Cardiac muscle cell (in vitro differentiated cells and primary cell): ENCODE measurements at regions not wholly inside any gene's neighbourhood (a gene's known extent, or its start where the extent isn't known, plus 50 kb on each side); places are given as distances from the start of the nearest gene placed in this dataset.

ENCODE experiments used
- DNase-seq, 2 donors: peaks; one replicate each; pipeline versions ENCODE4 v3.0.0 to v3.0.0-alpha.2; 2010 to 2017; ENCODE audit warnings: low read depth in 1 of 2, low spot score in 1 of 2
- H3K27ac ChIP-seq: fragments of 200-600 bp; sonication (generic); 2 replicates; pipeline ENCODE4 v1.5.1; 2016
- H3K27me3 ChIP-seq: fragments of 200-600 bp; sonication (generic); 2 replicates; pipeline ENCODE4 v1.6.0; 2016; ENCODE audit warnings: control low read depth
- H3K36me3 ChIP-seq: fragments of 200-600 bp; sonication (generic); 2 replicates; pipeline ENCODE4 v1.5.1; 2016; ENCODE audit warnings: control low read depth
- H3K4me1 ChIP-seq: fragments of 200-600 bp; sonication (generic); 2 replicates; pipeline ENCODE4 v1.8.1; 2017; ENCODE audit warnings: low read depth, mild to moderate bottlenecking, mixed run types
- H3K4me3 ChIP-seq: fragments of 200-600 bp; sonication (generic); 2 replicates; pipeline ENCODE4 v1.5.1; 2016; ENCODE audit warnings: mild to moderate bottlenecking
- H3K9me3 ChIP-seq: fragments of 200-600 bp; sonication (generic); 2 replicates; pipeline ENCODE4 v1.5.1; 2017; ENCODE audit warnings: low read depth, mild to moderate bottlenecking, control low read depth
- TF ChIP-seq, protein P1 (sequence below): IDR thresholded peaks from 2 replicates; pipeline ENCODE4 v1.5.1; 2012; ENCODE audit warnings: low read depth, mild to moderate bottlenecking, low read length

- Histone ChIP-seq H3K9me3 (no peaks in the 10 kb centered on the region), H3K36me3 (no peaks in the 10 kb centered on the region), H3K27ac (no peak overlapping the region), H3K4me3 (no peak overlapping the region), H3K4me1 (no peaks in the 10 kb centered on the region), H3K27me3 (no peaks in the 10 kb centered on the region)
- no peak for DNase-seq
- TF ChIP-seq, protein P1, sequence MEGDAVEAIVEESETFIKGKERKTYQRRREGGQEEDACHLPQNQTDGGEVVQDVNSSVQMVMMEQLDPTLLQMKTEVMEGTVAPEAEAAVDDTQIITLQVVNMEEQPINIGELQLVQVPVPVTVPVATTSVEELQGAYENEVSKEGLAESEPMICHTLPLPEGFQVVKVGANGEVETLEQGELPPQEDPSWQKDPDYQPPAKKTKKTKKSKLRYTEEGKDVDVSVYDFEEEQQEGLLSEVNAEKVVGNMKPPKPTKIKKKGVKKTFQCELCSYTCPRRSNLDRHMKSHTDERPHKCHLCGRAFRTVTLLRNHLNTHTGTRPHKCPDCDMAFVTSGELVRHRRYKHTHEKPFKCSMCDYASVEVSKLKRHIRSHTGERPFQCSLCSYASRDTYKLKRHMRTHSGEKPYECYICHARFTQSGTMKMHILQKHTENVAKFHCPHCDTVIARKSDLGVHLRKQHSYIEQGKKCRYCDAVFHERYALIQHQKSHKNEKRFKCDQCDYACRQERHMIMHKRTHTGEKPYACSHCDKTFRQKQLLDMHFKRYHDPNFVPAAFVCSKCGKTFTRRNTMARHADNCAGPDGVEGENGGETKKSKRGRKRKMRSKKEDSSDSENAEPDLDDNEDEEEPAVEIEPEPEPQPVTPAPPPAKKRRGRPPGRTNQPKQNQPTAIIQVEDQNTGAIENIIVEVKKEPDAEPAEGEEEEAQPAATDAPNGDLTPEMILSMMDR, result no peak
Observed at GRCh38 chr1:194654956-194655355, 1468.5 kb upstream of the B3GALT2 start.

GRCh38 chr1:194653385-194653784, 1467.0 kb upstream of the B3GALT2 start:
- Histone ChIP-seq H3K27me3 (no peaks in the 10 kb centered on the region), H3K4me1 (no peaks in the 10 kb centered on the region), H3K9me3 (no peaks in the 10 kb centered on the region), H3K4me3 (no peak overlapping the region), H3K36me3 (no peaks in the 10 kb centered on the region), H3K27ac (no peak overlapping the region)
- no peak for DNase-seq
- TF ChIP-seq, protein P1, result no peak

DNA sequence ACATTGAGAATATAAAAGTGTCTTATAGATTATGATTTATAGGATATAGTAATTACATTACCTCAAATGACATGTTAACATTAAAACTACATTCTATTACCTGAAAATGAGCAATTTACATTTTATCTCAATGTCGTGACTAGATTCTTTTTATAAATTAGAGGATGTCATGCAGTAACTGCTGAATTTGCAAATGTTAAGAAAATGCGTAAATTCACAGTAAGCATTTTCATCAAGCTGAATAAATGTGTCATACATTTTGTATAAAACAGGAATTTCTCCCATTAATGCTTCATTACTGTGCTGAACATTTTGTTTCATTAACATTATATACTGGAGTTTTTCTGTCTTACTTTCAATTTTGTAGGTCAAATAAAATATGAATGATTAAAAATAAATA, 1460.7 kb upstream of the B3GALT2 start:
- Histone ChIP-seq H3K36me3 (no peaks in the 10 kb centered on the region), H3K27ac (no peak overlapping the region), H3K4me1 (no peaks in the 10 kb centered on the region), H3K27me3 (no peaks in the 10 kb centered on the region), H3K4me3 (no peak overlapping the region), H3K9me3 (no peaks in the 10 kb centered on the region)
- TF ChIP-seq, protein P1, result no peak
- no peak for DNase-seq

GRCh38 chr1:194644528-194644927, 1458.1 kb upstream of the B3GALT2 start:
- Histone ChIP-seq H3K4me3 (no peak overlapping the region), H3K27ac (no peak overlapping the region)
- TF ChIP-seq, protein P1, result no peak

GRCh38 chr1:194640322-194640721, 1453.9 kb upstream of the B3GALT2 start:
- no peak overlapping the region for H3K27ac ChIP-seq
- H3K36me3 ChIP-seq, result no peaks in the 10 kb centered on the region
- H3K27me3 ChIP-seq, result no peaks in the 10 kb centered on the region
- no peaks in the 10 kb centered on the region for H3K9me3 ChIP-seq
- H3K4me3 ChIP-seq, result no peak overlapping the region
- TF ChIP-seq, protein P1, result no peak
- no peaks in the 10 kb centered on the region for H3K4me1 ChIP-seq
- DNase-seq, result no peak

More at GRCh38 chr1:194644528-194644927, 1458.1 kb upstream of the B3GALT2 start:
- Histone ChIP-seq H3K9me3 (no peaks in the 10 kb centered on the region), H3K27me3 (no peaks in the 10 kb centered on the region), H3K36me3 (no peaks in the 10 kb centered on the region), H3K4me1 (no peaks in the 10 kb centered on the region)
- DNase-seq, result no peak

DNA sequence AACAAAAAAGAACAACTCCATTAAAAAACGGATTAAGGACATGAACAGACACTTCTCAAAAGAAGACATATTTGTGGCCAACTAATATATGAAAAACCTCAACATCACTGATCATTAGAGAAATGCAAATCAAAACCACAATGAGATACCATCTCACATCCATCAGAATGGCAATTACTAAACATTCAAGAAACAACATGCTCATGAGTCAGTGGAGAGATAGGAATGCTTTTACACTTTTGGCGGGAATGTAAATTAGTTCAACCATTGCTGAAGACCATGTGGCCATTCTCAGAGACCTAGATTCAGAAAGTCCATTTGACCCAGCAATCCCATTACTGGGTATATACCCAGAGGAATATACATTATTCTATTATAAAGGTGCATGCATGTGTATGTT, 1442.6 kb upstream of the B3GALT2 start:
- Histone ChIP-seq H3K27me3 (no peaks in the 10 kb centered on the region), H3K4me3 (no peak overlapping the region), H3K4me1 (no peaks in the 10 kb centered on the region), H3K27ac (no peak overlapping the region), H3K36me3 (no peaks in the 10 kb centered on the region), H3K9me3 (no peaks in the 10 kb centered on the region)
- DNase-seq, result no peak
- TF ChIP-seq, protein P1, result no peak
